AG04449 (cell line): ENCODE measurements at regions not wholly inside any gene's neighbourhood (a gene's known extent, or its start where the extent isn't known, plus 50 kb on each side); places are given as distances from the start of the nearest gene placed in this dataset.
A peak's percentile ranks its signal among the peaks of the same experiment; 100 is the strongest.

Experiments used
- CTCF ChIA-PET: fragments of 350-600 bp; formaldehyde crosslinking; extraction: SDS; loops from one replicate; lab custom pipeline; 2021; ENCODE audit warnings: antibody characterized with exemption; lab: Yijun Ruan, JAX
- POLR2A ChIA-PET: fragments of 400-600, 350-600 bp; formaldehyde crosslinking; extraction: SDS; loops from one replicate; lab custom pipeline; 2020; ENCODE audit warnings: antibody characterized with exemption, inconsistent platforms; lab: Yijun Ruan, JAX
- DNase-seq: peaks from one replicate; pipeline ENCODE4 v3.0.0-alpha.2; 2010; ENCODE audit warnings: low read depth, low spot score
- H3K4me3 ChIP-seq: 2 replicates; pipeline ENCODE4 v1.5.1; 2011; ENCODE audit warnings: low read depth, mild to moderate bottlenecking, control low read depth, low read length
- TF ChIP-seq, protein P1 (sequence below): IDR thresholded peaks from one replicate; pipeline ENCODE4 v1.5.1; 2011; ENCODE audit warnings: mild to moderate bottlenecking, moderate library complexity, low read length, control low read depth, inconsistent platforms; ENCODE audit not compliant: insufficient read depth; ENCODE audit errors: missing control alignments

DNA sequence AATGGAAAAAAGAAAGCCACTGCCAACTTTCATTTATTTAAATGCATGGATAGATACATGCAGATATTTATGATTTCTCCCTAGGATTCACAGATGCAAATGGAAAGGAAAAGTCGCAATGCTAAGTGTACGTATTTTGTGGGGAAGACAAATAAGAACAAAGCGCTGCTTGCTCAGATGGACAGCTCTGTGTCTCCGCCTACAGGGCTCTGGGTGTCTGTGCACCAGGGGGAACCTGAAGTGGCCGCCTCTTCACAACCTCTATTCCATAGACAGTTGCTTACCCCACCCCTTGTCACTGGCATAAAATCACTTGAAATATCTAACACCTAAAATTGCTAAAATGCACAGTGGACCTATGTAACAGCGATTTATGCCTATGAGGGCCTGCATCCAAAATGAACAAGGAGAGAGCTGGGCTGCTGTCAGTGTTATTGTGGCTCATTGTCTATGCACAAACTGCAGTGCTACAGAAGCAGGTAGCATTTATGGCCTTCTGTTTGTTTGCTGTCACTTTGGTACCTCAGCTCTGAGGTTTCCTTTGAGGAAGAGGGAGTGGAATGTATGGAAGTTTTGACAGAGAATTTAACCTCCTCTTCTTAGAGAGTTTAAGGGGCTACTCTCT, 58.6 kb upstream of the PAGE1 start:
- ChIA-PET POLR2A (no interaction called here), CTCF (interaction anchor here (1.3 to 2.0 kb wide), 3 partner anchors 11 to 561 kb away, joined by 5 to 7 read pairs (median 7); no protein-coding TSS in a partner anchor)
- TF ChIP-seq, protein P1, sequence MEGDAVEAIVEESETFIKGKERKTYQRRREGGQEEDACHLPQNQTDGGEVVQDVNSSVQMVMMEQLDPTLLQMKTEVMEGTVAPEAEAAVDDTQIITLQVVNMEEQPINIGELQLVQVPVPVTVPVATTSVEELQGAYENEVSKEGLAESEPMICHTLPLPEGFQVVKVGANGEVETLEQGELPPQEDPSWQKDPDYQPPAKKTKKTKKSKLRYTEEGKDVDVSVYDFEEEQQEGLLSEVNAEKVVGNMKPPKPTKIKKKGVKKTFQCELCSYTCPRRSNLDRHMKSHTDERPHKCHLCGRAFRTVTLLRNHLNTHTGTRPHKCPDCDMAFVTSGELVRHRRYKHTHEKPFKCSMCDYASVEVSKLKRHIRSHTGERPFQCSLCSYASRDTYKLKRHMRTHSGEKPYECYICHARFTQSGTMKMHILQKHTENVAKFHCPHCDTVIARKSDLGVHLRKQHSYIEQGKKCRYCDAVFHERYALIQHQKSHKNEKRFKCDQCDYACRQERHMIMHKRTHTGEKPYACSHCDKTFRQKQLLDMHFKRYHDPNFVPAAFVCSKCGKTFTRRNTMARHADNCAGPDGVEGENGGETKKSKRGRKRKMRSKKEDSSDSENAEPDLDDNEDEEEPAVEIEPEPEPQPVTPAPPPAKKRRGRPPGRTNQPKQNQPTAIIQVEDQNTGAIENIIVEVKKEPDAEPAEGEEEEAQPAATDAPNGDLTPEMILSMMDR = peak; percentile 65
- no peak overlapping the region for H3K4me3 ChIP-seq
- DNase-seq = no peak

DNA sequence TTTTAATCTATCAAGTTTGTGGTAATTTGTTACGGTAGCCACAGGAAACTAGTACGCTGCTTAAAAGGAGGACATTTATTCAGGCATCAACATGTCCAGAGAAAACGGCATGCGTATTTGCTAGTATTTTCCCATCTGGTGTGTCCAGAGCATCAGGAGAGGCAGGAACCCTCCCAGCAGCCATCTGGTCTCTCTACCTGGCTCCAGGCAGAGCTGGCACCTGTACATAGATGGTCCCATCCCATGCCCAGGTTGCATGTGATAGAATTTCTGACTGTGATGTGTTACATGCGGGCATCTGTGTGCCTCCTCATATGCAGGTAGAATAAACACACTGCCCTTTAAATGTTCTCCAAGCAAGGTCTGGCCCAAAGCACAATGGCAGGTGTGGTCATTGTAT, 57.9 kb upstream of the PAGE1 start:
- H3K4me3 ChIP-seq = no peak overlapping the region
- TF ChIP-seq, protein P1 = no peak
- ChIA-PET CTCF (interaction anchor here (0.6 to 2.0 kb wide), 4 partner anchors 11 to 674 kb away, joined by 3 to 7 read pairs (median 6); partner anchors contain the start of gene WDR45), POLR2A (no interaction called here)
- DNase-seq = no peak

DNA sequence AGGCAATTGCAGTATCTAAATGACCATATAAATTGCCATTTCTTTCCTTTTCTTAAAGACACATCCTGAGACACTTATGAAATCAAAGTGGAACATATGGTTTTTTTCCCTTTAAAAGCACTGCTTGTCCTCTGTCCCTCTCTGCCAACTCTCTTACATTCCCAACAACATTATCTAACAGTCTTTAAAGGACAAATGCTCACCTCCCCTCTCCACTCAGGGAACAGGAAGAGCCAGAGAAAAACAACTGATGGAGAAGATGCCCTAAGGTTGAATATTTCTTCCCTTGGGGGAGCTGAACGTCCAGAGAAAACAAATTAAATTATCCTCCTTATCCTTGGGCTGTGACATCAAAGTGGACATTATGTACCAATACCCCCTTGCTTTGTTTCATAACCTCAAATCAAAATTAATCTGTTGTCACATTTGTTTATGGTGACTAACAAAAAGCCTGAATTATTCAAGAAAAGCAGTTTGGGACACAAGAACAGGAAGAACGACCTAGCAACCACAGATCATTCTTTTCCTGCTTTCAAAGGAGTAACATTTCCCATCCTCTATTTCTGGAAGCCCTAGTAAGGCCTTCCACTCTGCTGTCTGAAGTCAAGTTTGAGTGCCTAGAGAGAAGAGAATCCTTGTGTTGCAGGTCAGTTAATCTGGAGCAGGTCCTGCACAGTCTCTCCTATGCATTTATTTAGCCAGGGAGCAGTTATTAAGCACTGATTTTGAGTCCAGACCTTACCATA, 52.6 kb upstream of the PAGE1 start:
- TF ChIP-seq, protein P1 = no peak

DNA sequence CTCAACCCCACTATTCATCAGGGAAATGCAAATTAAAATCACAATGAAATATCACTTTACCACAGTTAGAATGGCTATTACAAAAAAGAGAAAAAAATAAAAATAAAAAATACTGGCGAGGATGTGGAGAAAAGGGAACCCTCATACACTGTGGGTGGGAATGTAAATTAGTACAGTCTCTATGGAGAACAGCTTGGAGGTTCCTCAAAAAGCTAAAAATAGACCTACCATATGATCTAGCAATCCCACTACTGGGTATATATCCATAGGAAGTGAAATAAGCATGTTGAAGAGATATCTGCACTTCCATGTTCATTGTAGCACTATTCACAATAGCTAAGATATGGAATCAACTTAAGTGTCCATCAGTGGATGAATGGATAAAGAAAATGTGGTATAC, 50.5 kb upstream of the PAGE1 start:
- DNase-seq = no peak
- TF ChIP-seq, protein P1 = no peak
- ChIA-PET CTCF (no interaction called here), POLR2A (no interaction called here)
- no peak overlapping the region for H3K4me3 ChIP-seq

More for the DNA sequence above, 52.6 kb upstream of the PAGE1 start:
- CTCF ChIA-PET = no interaction called here
- DNase-seq = no peak
- no peak overlapping the region for H3K4me3 ChIP-seq
- POLR2A ChIA-PET = no interaction called here
